ENCODE measurements at regions not wholly inside any gene's neighbourhood (a gene's known extent, or its start where the extent isn't known, plus 50 kb on each side); places are given as distances from the start of the nearest gene placed in this dataset.

DNA sequence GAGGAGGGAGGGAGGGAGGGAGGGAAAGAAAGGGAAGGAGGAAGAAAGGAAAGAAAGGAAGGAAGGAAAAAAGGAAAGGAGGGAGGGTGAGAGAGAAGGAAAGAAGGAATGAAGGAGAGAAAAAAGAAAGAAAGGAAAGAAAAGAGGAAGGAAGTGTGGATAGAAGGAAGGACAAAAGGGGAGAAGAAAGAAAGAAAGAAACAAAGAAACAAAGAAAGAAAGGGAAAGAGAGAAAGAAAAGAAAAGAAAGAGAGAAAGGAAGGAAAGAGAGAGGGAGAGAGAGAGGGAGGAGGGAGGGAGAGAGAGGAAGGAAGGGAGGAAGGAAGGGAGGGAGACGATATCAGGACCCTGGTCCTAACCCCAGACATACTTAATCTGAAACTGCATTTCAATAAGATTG, 146.2 kb upstream of the ZC3H11B start:
- TF ChIP-seq POLR2A (IDR thresholded peaks at IDR 0.05; ENCODE audit: low read depth, low read length) (no peak), MAFK (IDR thresholded peaks at IDR 0.05; ENCODE audit: low read depth, low read length) (no peak)
- TF ChIP-seq, protein P1, sequence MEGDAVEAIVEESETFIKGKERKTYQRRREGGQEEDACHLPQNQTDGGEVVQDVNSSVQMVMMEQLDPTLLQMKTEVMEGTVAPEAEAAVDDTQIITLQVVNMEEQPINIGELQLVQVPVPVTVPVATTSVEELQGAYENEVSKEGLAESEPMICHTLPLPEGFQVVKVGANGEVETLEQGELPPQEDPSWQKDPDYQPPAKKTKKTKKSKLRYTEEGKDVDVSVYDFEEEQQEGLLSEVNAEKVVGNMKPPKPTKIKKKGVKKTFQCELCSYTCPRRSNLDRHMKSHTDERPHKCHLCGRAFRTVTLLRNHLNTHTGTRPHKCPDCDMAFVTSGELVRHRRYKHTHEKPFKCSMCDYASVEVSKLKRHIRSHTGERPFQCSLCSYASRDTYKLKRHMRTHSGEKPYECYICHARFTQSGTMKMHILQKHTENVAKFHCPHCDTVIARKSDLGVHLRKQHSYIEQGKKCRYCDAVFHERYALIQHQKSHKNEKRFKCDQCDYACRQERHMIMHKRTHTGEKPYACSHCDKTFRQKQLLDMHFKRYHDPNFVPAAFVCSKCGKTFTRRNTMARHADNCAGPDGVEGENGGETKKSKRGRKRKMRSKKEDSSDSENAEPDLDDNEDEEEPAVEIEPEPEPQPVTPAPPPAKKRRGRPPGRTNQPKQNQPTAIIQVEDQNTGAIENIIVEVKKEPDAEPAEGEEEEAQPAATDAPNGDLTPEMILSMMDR (conservative IDR thresholded peaks at IDR 0.05; ENCODE audit: low read depth, low read length): no peak
